ENCODE measurements at regions not wholly inside any gene's neighbourhood (a gene's known extent, or its start where the extent isn't known, plus 50 kb on each side); places are given as distances from the start of the nearest gene placed in this dataset.

DNA sequence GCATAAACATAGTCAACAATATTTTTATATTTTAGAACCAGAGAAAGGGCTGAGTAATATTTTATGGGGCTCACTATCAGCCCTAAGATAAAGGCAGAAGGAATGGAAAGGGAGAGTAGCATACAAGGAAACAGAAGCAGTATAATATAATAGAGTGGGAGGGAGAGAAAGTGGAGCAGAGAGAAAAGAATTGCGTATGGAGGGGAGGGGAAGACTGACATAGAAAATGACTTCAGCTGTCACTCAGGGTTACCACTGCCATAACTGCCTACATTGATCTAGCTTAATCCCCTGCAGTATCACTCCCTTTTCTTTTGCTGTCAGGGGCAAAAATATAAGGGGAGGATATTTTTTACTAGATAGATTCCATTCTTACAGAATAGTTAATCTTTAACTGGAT, 1133.5 kb upstream of the MAP3K7 start:
- H3K27me3 ChIP-seq: no peaks in the 10 kb centered on the region
- no peak overlapping the region for H3K27ac ChIP-seq
- no peak for DNase-seq (ENCODE audit: low spot score in 2 of 2)
- H3K9me3 ChIP-seq: peaks cover 0 to 4% of the 10 kb centered on the region in 2 donors
- intact Hi-C loops (cut with DNase I): no loop called here
- H3K4me3 ChIP-seq: no peak overlapping the region
- H3K4me1 ChIP-seq: no peaks in the 10 kb centered on the region
- TF ChIP-seq, protein P1, sequence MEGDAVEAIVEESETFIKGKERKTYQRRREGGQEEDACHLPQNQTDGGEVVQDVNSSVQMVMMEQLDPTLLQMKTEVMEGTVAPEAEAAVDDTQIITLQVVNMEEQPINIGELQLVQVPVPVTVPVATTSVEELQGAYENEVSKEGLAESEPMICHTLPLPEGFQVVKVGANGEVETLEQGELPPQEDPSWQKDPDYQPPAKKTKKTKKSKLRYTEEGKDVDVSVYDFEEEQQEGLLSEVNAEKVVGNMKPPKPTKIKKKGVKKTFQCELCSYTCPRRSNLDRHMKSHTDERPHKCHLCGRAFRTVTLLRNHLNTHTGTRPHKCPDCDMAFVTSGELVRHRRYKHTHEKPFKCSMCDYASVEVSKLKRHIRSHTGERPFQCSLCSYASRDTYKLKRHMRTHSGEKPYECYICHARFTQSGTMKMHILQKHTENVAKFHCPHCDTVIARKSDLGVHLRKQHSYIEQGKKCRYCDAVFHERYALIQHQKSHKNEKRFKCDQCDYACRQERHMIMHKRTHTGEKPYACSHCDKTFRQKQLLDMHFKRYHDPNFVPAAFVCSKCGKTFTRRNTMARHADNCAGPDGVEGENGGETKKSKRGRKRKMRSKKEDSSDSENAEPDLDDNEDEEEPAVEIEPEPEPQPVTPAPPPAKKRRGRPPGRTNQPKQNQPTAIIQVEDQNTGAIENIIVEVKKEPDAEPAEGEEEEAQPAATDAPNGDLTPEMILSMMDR (IDR thresholded peaks at IDR 0.05): no peak
- H3K36me3 ChIP-seq: no peaks in the 10 kb centered on the region

GRCh38 chr6:91719414-91719813, 1132.5 kb upstream of the MAP3K7 start:
- Histone ChIP-seq H3K4me1 (no peaks in the 10 kb centered on the region), H3K9me3 (no peaks in the 10 kb centered on the region), H3K27ac (no peak overlapping the region), H3K27me3 (no peaks in the 10 kb centered on the region), H3K36me3 (no peaks in the 10 kb centered on the region), H3K4me3 (no peak overlapping the region)
- TF ChIP-seq, protein P1 (IDR thresholded peaks at IDR 0.05): no peak
- no peak for DNase-seq (ENCODE audit: low spot score in 2 of 2)
- intact Hi-C loops (cut with DNase I): no loop called here

- H3K36me3 ChIP-seq: no peaks in the 10 kb centered on the region
- no peaks in the 10 kb centered on the region for H3K27me3 ChIP-seq
- H3K4me1 ChIP-seq: no peaks in the 10 kb centered on the region
- H3K4me3 ChIP-seq: no peak overlapping the region
- TF ChIP-seq, protein P1 (IDR thresholded peaks at IDR 0.05): no peak
- H3K9me3 ChIP-seq: no peaks in the 10 kb centered on the region
- H3K27ac ChIP-seq: no peak overlapping the region
- intact Hi-C loops (cut with DNase I): no loop called here
- no peak for DNase-seq (ENCODE audit: low spot score in 2 of 2)
Measured at GRCh38 chr6:91718198-91718597, 1131.3 kb upstream of the MAP3K7 start.

DNA sequence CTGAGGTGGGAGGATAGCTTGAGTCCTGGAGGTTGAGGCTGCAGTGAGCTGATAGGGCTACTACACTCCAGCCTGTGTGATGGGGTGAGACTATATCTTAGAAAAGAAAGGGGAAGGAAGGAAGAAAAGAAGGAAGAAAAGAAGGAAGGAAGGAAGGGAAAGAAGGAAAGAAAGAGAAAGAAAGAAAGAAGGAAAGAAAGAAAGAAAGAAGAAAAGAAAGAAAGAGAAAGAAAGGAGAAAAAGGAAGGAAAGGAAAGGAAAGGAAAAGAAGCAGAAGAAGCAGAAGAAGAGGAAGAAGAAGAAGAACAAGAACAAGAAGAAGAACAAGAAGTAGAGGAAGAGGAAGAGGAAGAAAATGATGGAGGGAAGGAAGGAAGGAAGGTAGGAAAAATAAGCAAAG, 1130.2 kb upstream of the MAP3K7 start:
- Histone ChIP-seq H3K4me1 (no peaks in the 10 kb centered on the region), H3K36me3 (no peaks in the 10 kb centered on the region), H3K27me3 (no peaks in the 10 kb centered on the region), H3K4me3 (no peak overlapping the region), H3K9me3 (no peaks in the 10 kb centered on the region), H3K27ac (no peak overlapping the region)
- TF ChIP-seq, protein P1 (IDR thresholded peaks at IDR 0.05): no peak
- no peak for DNase-seq (ENCODE audit: low spot score in 2 of 2)
- intact Hi-C loops (cut with DNase I): no loop called here

DNA sequence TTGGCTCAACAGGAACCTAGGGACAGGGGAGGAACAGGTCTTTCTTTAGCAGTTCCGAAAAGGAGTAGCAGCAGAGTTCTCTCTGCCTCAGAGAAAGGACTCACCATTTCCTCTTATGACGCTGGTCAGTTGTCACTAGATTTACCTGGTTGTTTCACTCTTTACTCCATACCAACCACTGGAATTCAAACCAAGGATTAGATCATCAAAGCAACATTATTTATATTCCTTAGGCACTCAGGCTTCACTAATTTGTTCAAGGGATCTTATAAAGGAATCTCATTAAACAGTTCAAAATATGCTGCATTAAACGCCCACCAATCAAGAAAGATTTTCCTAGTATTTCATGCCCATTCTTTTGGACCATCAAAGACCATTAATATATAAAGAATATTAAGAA, 1129.5 kb upstream of the MAP3K7 start:
- Histone ChIP-seq H3K27me3 (no peaks in the 10 kb centered on the region), H3K4me3 (no peak overlapping the region), H3K4me1 (no peaks in the 10 kb centered on the region), H3K27ac (no peak overlapping the region), H3K9me3 (no peaks in the 10 kb centered on the region), H3K36me3 (no peaks in the 10 kb centered on the region)
- intact Hi-C loops (cut with DNase I): no loop called here
- DNase-seq (ENCODE audit: low spot score in 2 of 2): no peak
- TF ChIP-seq, protein P1 (IDR thresholded peaks at IDR 0.05): no peak

GRCh38 chr6:91715171-91715805, 1128.4 kb upstream of the MAP3K7 start:
- TF ChIP-seq, protein P1 (IDR thresholded peaks at IDR 0.05): no peak

More at GRCh38 chr6:91715171-91715805, 1128.4 kb upstream of the MAP3K7 start:
- no peaks in the 10 kb centered on the region for H3K36me3 ChIP-seq
- H3K9me3 ChIP-seq: no peaks in the 10 kb centered on the region
- no peak overlapping the region for H3K27ac ChIP-seq
- no peak for DNase-seq (ENCODE audit: low spot score in 2 of 2)
- no peaks in the 10 kb centered on the region for H3K27me3 ChIP-seq
- H3K4me1 ChIP-seq: no peaks in the 10 kb centered on the region
- intact Hi-C loops (cut with DNase I): no loop called here
- H3K4me3 ChIP-seq: no peak overlapping the region
